NCI-H510A treated with DMSO at 0.1 percent for 48 hours (cell line): ENCODE measurements at regions not wholly inside any gene's neighbourhood (a gene's known extent, or its start where the extent isn't known, plus 50 kb on each side); places are given as distances from the start of the nearest gene placed in this dataset.
"Not testable (repeated sequence)": the region's sequence is repeated elsewhere in the genome, so short reads cannot be mapped to it uniquely, and the experiment has no call there.

ENCODE experiments used
- DNase-seq: peaks from one replicate; lab custom pipeline; 2025; lab: John Stamatoyannopoulos, UW

DNA sequence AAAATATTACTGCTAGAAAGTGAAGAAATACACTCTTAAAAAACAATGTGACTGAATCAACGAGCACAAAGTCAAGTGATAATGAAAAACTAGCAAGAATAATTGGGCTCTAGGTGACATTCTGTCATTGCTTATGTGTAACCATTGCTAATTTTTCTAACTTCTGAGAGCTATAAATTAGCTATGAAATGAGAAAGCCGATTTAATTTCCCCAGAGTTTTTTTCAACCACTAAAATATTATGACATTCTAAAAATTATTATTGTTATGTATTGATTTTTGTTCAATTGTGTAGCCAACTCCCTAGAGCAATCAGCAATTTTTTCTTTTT, 458.6 kb upstream of the ATXN8OS start:
- DNase-seq = no peak

DNA sequence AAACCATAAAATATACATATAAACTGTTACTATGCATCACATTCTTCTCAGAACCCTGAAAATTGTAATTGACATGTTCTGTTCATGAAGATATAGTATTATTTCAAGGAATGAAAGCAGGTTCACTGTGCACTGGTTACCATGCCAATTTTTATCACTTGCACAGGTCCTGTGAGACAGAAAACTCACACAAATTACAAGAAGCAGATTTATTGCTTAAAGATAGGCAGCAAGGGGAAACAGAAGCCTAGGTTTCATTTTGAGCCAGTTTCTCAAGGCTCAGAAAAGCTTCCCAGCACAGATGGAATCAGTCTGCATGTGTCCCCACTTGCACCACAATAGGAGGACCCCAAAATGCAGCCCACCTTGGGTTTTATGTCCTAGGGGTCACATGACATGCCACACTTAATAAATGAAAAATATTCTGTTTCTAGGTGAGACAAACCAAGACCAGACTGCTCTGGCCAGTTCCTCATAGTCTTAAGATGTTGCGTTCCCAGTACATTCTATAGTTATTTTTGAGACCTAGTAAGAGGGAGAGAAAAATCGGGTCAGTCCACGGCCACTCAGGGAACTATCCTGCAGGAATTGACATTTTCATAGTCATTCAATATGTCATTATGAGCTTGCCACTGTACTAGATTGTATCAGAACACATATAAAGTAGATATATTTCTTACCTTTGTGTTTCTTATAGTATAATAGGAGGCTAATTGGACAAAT, 459.1 kb upstream of the ATXN8OS start:
- DNase-seq = no peak

DNA sequence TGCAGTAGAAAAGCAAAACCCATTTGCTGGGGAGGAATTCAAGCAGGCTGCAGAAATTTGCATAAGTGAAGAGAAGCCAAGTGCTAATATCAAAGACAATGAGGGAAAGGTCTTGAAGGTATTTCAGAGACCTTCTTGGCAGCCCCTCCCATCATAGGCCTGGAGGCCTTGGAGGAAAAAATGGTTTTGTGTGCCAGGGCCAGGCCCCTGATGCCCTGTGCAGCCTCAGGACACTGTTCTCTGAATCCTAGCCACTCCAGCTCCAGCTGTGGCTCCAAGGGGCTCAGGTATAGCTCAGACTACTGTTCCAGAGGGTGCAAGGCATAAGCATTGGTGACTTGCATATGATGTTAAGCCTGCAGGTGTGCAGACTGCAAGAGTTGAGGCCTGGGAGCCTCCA, 463.2 kb upstream of the ATXN8OS start:
- no peak for DNase-seq

DNA sequence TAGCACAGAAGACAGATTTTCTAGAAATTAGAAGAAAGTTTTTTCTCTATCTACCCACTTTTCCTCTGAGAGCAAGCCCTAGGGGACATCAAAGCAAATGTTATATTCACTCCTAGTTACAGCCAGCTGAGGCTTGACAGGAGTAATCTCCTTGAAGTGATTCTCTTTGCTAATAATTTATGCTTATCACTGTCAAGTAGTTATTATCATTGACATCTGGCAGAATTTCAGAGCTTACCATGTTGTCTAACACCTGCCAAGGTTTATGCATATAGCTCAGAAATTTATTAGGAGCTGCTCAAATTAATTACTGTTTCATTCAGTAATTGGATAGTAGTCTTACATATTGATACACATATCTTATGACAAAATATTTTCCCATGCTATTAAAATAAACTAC, 465.9 kb upstream of the ATXN8OS start:
- no peak for DNase-seq

DNA sequence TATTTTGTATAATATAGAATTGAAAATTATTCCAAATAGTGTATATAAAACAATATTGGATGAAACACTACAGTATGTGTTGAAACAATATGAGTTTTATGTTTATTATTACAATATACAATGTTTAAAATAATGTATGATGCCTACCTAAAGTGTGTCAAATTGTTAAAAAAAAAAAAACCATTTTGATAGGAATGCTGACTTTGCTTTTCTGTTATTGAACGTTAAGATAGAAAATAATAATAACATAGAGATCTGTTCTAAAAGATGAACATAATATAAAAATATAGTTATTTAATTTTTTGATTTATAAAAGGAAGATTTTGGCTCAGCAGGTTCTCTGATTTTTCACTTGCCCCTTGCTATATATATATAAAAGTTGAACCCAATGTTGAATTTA, 474.6 kb upstream of the ATXN8OS start:
- DNase-seq = no peak

DNA sequence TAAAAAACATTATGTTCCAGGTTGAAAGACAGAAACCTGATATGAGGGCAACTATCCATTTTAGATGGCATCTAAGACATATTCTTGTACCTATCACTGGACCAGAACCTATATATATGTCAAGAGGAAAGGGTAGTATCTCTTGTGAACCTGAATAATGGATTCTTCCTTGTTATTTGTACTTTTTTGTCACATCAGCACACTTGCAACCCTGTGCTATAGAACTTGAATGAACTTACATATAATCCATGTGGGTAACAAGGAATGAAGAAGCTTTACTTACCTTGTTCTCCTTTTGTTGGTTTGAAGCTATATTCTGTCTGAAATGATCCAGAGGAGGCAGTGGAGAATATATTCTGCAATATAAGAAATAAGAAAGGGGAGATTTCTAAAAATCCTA, 483.7 kb upstream of the ATXN8OS start:
- no peak for DNase-seq

DNA sequence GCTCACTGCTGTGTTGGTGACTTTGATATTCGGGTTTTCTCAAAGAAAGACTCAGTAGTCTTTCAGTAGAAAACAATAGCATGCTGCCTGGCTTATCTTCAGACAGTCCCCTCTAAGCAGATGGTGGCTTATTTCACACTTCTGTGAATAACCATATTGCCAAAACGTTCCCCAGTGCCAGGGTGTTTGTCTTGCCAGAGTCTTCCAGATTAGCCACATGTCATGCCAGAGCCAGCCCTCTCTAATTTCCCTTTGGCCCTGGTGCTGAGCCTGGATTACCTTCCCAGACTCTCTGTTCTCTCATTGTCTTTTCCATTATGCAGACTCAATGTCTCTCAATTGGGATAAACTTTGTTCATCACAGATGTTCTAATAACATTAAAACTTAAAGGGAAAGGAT, 488.0 kb upstream of the ATXN8OS start:
- DNase-seq = no peak

DNA sequence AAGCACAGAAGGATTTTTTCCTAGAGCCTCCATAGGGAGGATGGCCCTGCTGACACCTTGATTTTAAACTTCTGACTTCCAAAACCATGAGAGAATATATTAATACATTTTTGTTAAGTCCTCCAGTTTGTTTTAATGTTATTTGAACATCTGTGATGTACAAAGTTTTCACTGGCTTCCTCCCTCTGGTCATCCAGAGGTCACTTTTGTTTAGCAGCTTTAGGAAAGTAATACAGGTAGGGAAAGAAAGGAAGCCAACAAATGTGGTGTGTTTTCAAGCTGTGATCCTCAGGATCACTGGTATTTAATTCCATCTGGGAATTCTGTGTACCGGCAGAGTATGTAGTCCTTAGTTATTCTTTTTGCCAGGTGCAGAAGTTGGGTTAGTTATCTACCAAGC, 488.8 kb upstream of the ATXN8OS start:
- no peak for DNase-seq

DNA sequence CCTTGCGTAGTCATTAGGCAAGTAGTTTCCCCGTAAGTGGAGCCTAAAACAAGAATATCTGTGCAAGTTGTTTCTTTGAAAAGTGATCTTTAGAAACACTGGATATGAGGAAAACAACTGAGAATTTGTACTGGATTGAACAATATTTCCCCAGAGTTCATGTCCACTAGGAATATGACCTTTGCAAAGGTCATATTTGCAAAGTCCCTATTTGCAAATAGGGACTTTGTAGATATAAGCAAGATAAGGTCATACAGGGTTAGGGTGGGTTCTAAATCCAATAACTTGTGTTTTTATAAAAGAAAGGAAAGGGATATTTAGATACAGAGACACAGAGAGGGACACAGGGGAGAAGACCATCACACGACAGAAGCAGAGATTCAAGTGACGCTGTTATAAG, 489.2 kb upstream of the ATXN8OS start:
- no peak for DNase-seq

DNA sequence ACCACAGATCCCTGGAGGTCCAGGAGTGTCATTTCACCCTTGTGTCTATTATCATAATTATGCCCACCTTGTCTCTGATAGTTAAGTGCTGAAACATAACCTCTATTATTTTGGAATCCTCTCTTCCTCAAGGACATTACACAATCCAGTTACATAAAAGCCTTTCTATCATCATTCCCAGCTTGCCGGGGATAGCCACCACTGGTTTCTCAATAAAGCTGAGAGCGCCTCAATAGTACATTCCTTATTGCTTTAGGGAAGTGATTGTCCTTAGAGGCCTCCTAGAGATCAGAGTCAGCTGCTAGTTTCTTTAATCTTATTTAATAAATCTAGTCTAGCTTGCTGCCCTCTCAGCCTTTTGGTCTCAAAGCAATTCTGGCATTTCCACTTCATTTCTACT, 490.0 kb upstream of the ATXN8OS start:
- DNase-seq = no peak

DNA sequence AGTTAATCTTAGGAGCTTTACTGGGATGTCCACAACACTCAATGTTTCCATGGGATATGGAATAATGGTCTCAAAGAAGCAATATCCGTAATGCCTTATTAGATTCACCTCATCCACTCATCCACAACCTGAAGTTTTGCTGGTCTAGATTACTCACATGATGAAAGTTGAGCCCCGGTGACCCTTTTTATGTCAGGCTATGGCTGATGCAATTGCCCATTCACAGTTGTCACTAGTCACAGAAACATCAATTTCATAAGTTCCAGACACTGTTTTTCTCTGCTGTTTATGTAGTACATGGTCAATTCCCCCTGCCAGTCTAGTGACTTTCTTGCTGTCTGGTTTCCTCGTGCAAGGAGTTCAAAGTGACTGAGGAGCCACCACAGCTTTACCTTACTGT, 491.2 kb upstream of the ATXN8OS start:
- no peak for DNase-seq

DNA sequence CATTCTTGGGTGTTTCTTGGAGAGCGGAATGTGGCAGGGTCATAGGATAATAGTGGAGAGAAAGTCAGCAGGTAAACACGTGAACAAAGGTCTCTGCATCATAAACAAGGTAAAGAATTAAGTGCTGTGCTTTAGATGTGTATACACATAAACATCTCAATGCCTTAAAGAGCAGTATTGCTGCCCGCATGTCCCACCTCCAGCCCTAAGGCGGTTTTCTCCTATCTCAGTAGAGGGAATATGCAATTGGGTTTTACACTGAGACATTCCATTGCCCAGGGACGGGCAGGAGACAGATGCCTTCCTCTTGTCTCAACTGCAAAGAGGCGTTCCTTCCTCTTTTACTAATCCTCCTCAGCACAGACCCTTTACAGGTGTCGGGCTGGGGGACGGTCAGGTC, 492.6 kb upstream of the ATXN8OS start:
- DNase-seq = not testable (repeated sequence)

DNA sequence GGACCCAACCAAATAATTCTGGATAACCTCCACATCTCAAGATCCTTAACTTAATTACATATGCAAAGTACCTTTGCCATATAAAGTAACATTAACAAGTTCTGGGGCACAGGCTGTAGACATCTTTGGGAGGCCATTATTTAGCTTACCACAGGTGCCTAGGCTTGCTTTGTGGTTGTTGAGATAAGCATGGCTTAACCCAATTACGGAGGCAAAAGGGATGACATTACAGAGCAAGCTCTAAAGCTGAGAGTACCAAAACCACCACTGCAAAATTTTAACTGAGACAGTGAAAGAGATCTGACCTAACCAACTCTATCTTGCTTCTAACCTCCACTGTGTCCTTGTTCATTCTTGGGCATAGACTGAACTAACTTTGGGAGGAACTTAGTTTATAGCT, 502.9 kb upstream of the ATXN8OS start:
- DNase-seq = no peak

DNA sequence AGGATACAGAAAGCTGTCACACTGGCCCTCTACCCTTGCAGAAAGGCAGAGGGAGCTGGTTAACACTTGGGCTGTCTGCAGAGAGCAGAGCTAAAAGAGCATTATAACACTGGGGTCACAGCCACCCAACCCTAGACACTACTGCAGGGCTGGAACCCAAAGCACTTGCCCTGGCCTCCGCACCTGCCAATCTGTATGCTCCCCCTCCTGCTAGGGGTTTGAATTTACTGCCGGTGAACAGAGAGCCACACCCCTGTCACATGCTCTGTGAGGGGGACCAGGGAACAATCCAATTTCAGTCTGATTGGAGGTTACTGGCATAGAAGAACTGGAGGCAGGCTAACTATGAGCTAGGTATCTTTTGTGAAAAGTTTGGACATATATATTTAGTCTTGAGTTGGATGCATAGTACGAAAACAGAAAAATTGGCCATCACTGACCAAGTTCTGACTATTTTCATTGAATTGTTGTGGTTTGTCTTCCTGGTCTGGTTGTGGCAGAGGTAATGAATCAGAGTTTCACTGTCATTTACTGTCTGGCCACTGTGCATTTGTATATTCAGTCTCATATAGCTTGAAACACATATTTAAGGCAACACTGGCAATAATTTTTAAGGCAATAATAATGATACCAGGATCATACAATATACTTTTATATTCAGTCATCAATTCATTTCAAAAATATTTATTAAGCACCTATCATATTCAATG, 504.3 kb upstream of the ATXN8OS start:
- DNase-seq = no peak

DNA sequence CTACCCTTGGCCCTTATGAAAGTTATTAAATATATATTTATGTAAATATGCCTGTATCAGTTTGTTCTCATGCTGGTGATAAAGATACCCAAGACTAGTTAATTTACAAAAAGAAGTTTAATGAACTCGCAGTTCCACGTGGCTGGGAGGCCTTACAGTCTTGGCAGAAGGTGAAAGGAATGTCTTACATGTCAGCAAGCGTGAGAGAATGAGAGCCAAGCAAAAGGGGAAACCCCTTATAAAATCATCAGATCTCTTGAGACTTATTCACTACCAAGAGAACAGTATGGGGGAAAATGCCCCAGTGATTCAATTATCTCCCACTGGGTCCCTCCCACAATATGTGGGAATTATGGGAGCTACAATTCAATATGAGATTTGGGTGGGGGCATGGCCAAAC, 506.0 kb upstream of the ATXN8OS start:
- DNase-seq = no peak

DNA sequence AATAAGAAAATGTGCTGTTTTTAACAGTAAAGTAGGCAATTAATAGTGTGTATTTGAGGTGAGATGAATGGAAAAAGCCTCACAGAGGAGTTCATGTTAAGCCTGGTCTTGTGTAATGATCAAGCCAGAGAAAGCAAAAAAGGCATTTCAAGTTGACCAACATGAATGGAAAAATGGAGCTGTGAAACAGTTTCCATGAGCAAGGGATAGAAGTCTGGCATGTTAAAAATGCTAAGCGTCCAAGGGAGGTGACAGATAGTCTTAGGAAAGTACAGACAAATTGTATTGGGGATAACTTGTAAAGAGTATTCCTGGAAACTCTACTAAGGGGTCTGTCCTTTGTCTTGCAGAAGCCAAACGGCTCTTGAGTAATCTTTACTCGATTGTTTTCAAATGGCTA, 506.8 kb upstream of the ATXN8OS start:
- no peak for DNase-seq

DNA sequence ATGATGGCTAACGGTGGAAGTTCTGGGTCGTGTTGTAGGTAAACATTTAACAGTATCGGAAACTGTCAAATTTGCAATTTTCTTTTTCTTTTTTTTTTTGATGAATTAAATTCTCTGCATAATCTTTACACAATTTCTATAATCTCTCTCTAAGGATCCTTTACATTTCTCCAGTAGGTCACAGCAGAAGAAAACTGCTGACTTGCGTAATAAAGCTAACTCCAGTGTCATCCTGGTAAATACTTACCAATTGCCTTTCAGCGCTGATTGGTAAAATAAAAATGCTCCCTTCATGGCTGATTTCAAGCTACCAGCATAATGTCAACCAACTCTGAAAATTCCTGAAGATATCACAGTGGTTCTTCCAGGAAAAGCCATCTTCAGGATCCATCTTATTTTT, 510.5 kb upstream of the ATXN8OS start:
- no peak for DNase-seq

DNA sequence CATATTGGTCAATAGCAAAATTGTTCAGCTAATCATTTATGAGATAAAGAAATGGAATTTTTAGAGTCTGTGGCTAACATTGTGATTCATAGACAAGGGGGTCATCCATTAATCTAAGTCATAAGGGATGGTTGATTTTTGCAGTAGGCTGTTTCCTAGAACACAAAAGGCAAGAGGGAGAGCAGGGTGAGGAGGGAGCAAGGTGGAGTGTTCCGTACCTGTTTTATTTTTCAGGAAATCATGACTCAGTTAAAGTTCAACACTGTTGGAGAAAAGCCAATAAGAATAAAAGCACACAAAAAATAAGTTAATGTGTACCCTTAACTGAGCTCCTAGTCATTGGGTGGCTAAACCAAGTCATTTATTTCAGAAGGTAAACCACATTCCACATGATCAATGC, 512.4 kb upstream of the ATXN8OS start:
- no peak for DNase-seq

DNA sequence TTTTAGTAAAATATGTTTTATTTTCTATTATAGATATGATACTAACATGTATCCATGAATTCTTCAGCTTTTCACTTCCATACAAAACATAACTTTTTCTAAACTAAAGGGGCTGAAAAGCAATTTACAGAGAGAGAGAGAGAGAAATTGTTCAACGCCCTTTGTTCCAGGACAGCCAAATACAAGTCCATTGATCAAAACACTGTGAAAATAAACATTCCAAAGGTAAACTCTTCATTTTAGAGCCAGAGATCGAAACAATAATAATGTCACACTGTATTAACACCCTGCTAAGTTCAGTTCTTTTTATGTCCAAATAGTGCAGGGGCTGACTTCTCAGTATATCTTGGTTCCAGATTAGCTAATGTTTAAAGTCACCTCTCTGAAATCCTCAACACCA, 516.2 kb upstream of the ATXN8OS start:
- no peak for DNase-seq

DNA sequence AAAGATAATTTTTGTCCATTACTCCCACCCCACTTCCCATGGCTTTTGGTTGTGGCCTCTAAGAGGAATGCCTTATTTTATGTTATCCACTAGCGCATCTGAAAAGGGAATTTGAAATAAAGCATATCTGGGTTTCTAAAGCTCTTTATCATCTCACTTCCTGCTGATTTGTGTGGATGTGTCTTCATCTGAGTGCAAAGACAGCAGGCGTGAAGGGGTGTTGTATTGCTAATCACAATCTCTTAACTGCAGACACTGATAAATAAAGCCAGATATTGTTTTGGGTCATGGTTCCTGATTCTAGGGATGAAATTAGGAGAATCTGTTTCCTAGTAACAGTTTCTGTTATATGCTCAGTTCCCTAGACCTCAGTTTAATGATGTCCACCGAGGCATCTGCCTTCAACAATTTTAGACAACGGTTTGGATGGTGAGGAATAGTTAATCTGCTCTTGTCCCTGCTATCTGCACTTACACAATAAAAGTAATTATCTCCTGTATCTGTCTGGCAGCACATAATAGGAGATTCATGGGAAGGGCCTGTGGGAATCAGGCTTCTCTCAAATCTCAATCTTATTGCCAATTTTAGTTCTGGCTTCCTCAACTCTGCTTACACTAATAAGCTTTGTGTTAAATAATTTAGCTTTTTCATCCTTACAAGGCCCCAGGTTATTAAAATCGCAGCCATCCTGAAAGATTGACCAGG, 517.9 kb upstream of the ATXN8OS start:
- DNase-seq = no peak

DNA sequence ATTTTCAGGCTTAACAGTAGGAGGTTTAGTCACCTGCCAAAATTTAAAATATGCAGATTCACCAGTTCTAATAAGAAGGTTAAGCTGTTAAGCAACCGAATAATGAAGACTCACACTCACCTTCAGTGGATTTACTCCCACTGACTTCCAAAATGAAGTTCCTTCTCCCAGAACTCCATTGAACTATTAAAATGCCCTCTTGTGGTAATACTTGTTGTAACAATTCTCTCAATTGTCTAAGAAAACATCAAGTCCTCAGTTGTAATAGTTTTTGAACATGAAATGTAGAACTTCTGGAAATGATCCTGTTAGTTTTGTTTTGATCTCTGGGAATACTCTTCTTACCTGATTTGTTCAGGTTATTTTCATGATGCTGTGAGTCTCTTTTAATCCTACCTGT, 522.0 kb upstream of the ATXN8OS start:
- DNase-seq = no peak

DNA sequence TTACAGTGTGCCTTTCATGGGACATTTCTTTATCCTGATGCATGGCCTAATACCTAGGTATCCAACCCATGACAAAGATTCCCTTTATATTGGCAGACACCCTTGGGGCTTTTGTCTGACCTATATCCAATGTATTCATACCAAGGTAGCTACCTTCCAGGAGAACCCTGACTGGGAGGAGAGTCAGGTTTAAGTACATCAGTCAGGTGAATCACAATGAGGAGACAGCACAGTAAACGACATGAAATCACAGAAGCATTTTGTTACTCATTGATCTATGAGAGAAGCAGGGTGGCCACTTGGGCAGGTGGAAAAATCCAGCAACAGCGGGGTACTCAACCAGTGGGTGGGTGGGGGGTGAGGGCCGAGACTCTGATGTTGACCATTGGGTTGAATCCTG, 527.4 kb upstream of the ATXN8OS start:
- DNase-seq = no peak

DNA sequence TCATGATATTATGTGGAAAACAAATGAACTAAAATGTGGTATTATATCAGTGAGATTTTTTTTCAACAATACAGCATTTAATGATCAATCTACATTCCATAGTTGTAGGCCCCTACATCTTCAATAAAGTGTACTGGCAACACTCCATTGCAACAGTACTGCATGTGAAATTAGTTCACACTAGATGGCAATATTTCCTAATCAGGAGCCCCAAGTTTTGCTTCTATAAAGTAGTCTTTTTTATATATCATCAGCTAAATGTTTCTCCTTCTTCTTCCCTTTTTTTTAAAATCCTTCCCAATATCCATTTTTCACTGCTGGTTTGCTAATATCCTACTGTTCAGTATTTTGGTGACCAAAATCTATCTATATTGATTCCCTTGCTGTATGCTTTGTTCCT, 528.3 kb upstream of the ATXN8OS start:
- DNase-seq = peak; percentile 10
